ENCODE measurements at regions not wholly inside any gene's neighbourhood (a gene's known extent, or its start where the extent isn't known, plus 50 kb on each side); places are given as distances from the start of the nearest gene placed in this dataset.

GRCh38 chr11:121699801-121700200 lies 247.0 kb upstream of the SORL1-AS1 start:
- Histone ChIP-seq H3K36me3 (no peaks in the 10 kb centered on the region), H3K4me3 (no peak overlapping the region), H3K4me1 (no peaks in the 10 kb centered on the region), H3K27me3 (no peaks in the 10 kb centered on the region), H3K9me3 (no peaks in the 10 kb centered on the region), H3K27ac (no peak overlapping the region)
- no peak for DNase-seq
- TF ChIP-seq CTCF (IDR thresholded peaks at IDR 0.05) (no peak), POLR2A (IDR thresholded peaks at IDR 0.05) (no peak)

GRCh38 chr11:121696931-121697670 lies 244.3 kb upstream of the SORL1-AS1 start:
- no peak for DNase-seq
- Histone ChIP-seq H3K27me3 (no peaks in the 10 kb centered on the region), H3K9me3 (no peaks in the 10 kb centered on the region), H3K36me3 (no peaks in the 10 kb centered on the region), H3K27ac (peak overlapping the region in 1 of 4 donors; percentile 54), H3K4me3 (no peak overlapping the region), H3K4me1 (no peaks in the 10 kb centered on the region)
- TF ChIP-seq CTCF (IDR thresholded peaks at IDR 0.05) (no peak), POLR2A (IDR thresholded peaks at IDR 0.05) (no peak)

DNA sequence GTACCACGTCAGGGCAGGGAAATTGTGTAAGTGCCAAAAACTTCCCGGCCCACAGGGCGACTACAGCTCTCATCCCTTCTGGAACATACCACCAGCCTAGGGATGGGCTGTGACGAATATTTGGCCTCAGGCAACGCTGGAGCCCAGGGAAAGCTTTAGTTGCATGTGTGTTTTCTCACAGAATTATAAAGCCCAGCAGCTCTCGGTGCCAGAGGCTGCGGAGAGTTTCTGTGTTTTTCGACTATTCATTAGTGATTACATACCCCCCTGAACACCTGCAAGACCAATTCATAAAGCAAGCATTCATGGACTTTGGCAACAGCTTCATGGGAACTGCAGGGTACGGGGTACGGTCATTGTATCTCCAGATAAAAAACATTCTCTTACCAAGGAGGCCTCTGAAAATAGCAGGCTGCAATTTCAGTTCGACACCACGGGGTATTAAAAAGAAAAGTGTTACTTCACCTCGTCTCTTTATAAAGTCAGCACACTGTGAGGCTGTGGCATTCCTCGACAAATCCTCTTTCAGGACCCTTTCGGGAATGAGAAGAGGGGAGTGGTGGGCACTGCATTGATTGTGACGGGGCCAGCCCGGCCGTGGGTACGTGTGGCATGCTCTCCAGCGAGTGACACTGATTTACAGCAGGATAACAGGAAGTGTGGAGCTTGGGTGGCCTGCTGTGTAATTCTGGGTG lies 243.6 kb upstream of the SORL1-AS1 start:
- H3K27ac ChIP-seq, result peak overlapping the region in 1 of 4 donors; percentile 54
- TF ChIP-seq POLR2A (IDR thresholded peaks at IDR 0.05) (no peak), CTCF (IDR thresholded peaks at IDR 0.05) (no peak)
- DNase-seq, result no peak
- H3K36me3 ChIP-seq, result no peaks in the 10 kb centered on the region
- no peaks in the 10 kb centered on the region for H3K27me3 ChIP-seq
- H3K4me3 ChIP-seq, result no peak overlapping the region
- H3K4me1 ChIP-seq, result no peaks in the 10 kb centered on the region
- no peaks in the 10 kb centered on the region for H3K9me3 ChIP-seq

- no peaks in the 10 kb centered on the region for H3K9me3 ChIP-seq
- no peak overlapping the region for H3K27ac ChIP-seq
- H3K36me3 ChIP-seq, result no peaks in the 10 kb centered on the region
- H3K4me1 ChIP-seq, result no peaks in the 10 kb centered on the region
- H3K27me3 ChIP-seq, result no peaks in the 10 kb centered on the region
- no peak for DNase-seq
- H3K4me3 ChIP-seq, result no peak overlapping the region
- no peak for TF ChIP-seq CTCF (IDR thresholded peaks at IDR 0.05)
Observed at GRCh38 chr11:121692236-121692635, 239.5 kb upstream of the SORL1-AS1 start.

DNA sequence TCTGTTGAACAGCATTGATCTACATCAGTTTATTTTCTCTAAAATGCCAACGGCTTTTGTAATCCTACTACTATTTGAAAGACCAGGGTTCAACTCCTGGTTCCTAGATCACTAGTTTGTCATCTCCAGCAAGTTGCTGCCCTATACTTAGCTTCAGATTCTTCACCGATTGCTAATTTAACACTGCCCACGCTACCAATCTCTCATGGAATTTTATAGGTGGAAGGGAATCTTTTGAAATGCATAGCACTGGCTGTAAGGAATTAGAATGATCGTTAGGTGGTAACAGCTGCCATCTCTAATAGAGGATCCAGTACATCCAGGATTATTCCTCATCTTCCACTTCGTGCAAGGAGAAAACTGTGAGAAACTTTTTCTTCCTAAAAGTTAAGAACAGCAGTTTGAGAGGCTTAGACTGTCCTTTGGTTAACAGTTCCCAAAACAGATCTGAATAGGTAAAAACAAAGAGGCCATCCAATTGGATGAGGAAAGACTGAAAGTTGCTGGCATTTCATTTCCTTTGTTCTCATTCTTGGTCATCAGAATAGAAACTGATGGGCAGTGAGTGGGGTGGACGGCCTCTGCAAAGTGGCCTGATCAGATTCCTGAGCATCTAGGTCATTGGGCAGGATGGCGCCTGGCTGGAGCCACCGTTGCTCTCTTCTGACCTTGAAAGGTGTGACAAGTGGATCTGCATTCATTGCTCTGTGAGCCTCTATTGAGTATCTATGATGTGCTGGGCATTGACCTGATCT lies 236.3 kb upstream of the SORL1-AS1 start:
- Histone ChIP-seq H3K4me3 (no peak overlapping the region), H3K4me1 (no peaks in the 10 kb centered on the region), H3K9me3 (no peaks in the 10 kb centered on the region), H3K36me3 (no peaks in the 10 kb centered on the region), H3K27me3 (no peaks in the 10 kb centered on the region), H3K27ac (no peak overlapping the region)
- DNase-seq, result no peak
- TF ChIP-seq CTCF (IDR thresholded peaks at IDR 0.05) (no peak), POLR2A (IDR thresholded peaks at IDR 0.05) (no peak)

Measured in Peyer's patch (tissue), 4 donors.